Aorta (tissue), 5 donors: ENCODE measurements at regions not wholly inside any gene's neighbourhood (a gene's known extent, or its start where the extent isn't known, plus 50 kb on each side); places are given as distances from the start of the nearest gene placed in this dataset.

Experiments used
- ATAC-seq: fragments of 200-7000 bp; cut with Tn5 transposase; one replicate; pipeline ENCODE4 v1.9.1; 2022; ENCODE audit warnings: moderate library complexity; ENCODE audit not compliant: low FRiP score
- DNase-seq, 2 donors: peaks; one replicate each; pipeline ENCODE4 v3.0.0-alpha.2; 2020
- H3K27ac ChIP-seq, 2 donors: one replicate each; pipeline ENCODE4 v1.5.1; 2013; ENCODE audit warnings: low read length in 2 of 2, mild to moderate bottlenecking in 2 of 2, moderate library complexity in 2 of 2, control low read depth in 1 of 2, inconsistent platforms in 1 of 2, low read depth in 1 of 2
- H3K27me3 ChIP-seq, 2 donors: one replicate each; pipeline ENCODE4 v1.6.1; 2013; ENCODE audit warnings: control low read depth in 1 of 2, low read length in 1 of 2, mild to moderate bottlenecking in 1 of 2, moderate library complexity in 1 of 2; ENCODE audit not compliant: insufficient read depth in 2 of 2, control insufficient read depth in 1 of 2
- H3K36me3 ChIP-seq, 2 donors: one replicate each; pipeline ENCODE4 v1.6.1; 2013; ENCODE audit warnings: control low read depth in 1 of 2, low read length in 1 of 2, mild to moderate bottlenecking in 1 of 2; ENCODE audit not compliant: insufficient read depth in 2 of 2, control insufficient read depth in 1 of 2
- H3K4me1 ChIP-seq, 2 donors: one replicate each; pipeline ENCODE4 v1.6.1; 2013; ENCODE audit warnings: low read length in 2 of 2, control low read depth in 1 of 2, mild to moderate bottlenecking in 1 of 2, moderate library complexity in 1 of 2; ENCODE audit not compliant: insufficient read depth in 2 of 2, control insufficient read depth in 1 of 2
- H3K4me3 ChIP-seq, 2 donors: one replicate each; pipeline ENCODE4 v1.5.1; 2013; ENCODE audit warnings: low read length in 2 of 2, control low read depth in 1 of 2, mild to moderate bottlenecking in 1 of 2
- H3K9me3 ChIP-seq: one replicate; pipeline ENCODE4 v1.6.1; 2013; ENCODE audit warnings: mild to moderate bottlenecking, low read length; ENCODE audit not compliant: control insufficient read depth
- WGBS, 2 donors: extraction: QIAGEN DNeasy Blood & Tissue Kit; methylation state at CpG; one replicate each; pipeline ENCODE4 v1.1.7; 2013; 5-methylcytosine and 5-hydroxymethylcytosine counted together
- intact Hi-C, 2 donors: fragments of 100-400 bp; cut with DNase I; formaldehyde crosslinking; loops; one replicate each; pipeline versions ENCODE4 v1.14.2 to v1.15.0; 2022
- donor health status: healthy with polysubstance abuse.
- donor health status: Bipolar disorder and iron deficiency.
- donor health status: DM: no; HTN: no; CAD: no.
- donor health status: DM: no; HTN: no; CAD: no.
- donor health status: DM: yes; HTN: yes; CAD: no.

GRCh38 chr2:236858661-236859060 is 227.0 kb upstream of the COPS8 start:
- Histone ChIP-seq H3K27me3 (no peaks in the 10 kb centered on the region), H3K4me3 (no peak overlapping the region), H3K27ac (no peak overlapping the region), H3K9me3 (no peaks in the 10 kb centered on the region), H3K36me3 (no peaks in the 10 kb centered on the region), H3K4me1 (no peaks in the 10 kb centered on the region)
- intact Hi-C loops, result no loop called here
- 75 to 77% methylated on average over 5 of the region's 5 CpGs for WGBS, 2 donors
- DNase-seq (no peak), ATAC-seq (no peak)

- DNase-seq, result no peak
- H3K4me1 ChIP-seq, result no peaks in the 10 kb centered on the region
- 92% methylated on average over 7 of the region's 7 CpGs for WGBS, 2 donors
- no peaks in the 10 kb centered on the region for H3K36me3 ChIP-seq
- no peak overlapping the region for H3K27ac ChIP-seq
- no peak for ATAC-seq
- intact Hi-C loops, result no loop called here
- no peaks in the 10 kb centered on the region for H3K27me3 ChIP-seq
- no peak overlapping the region for H3K4me3 ChIP-seq
- no peaks in the 10 kb centered on the region for H3K9me3 ChIP-seq
These were observed 225.8 kb upstream of the COPS8 start for GRCh38 chr2:236859908-236860307.

GRCh38 chr2:236861196-236861875 is 224.4 kb upstream of the COPS8 start:
- Histone ChIP-seq H3K36me3 (no peaks in the 10 kb centered on the region), H3K4me1 (no peaks in the 10 kb centered on the region), H3K27me3 (no peaks in the 10 kb centered on the region), H3K27ac (no peak overlapping the region), H3K4me3 (no peak overlapping the region), H3K9me3 (no peaks in the 10 kb centered on the region)
- intact Hi-C loops, result no loop called here
- WGBS, 2 donors, result 93 to 96% methylated on average over 8 of the region's 8 CpGs
- ATAC-seq (no peak), DNase-seq (no peak)

- Histone ChIP-seq H3K4me3 (no peak overlapping the region), H3K27me3 (no peaks in the 10 kb centered on the region), H3K36me3 (no peaks in the 10 kb centered on the region), H3K27ac (no peak overlapping the region), H3K9me3 (no peaks in the 10 kb centered on the region), H3K4me1 (no peaks in the 10 kb centered on the region)
- ATAC-seq (no peak), DNase-seq (no peak)
- 94% methylated on average over 2 of the region's 2 CpGs for WGBS, 2 donors
- intact Hi-C loops, result no loop called here
These were observed 223.7 kb upstream of the COPS8 start for GRCh38 chr2:236861944-236862343.

GRCh38 chr2:236862526-236862925 is 223.2 kb upstream of the COPS8 start:
- H3K9me3 ChIP-seq, result no peaks in the 10 kb centered on the region
- H3K4me3 ChIP-seq, result no peak overlapping the region
- H3K36me3 ChIP-seq, result no peaks in the 10 kb centered on the region
- 94 to 97% methylated on average over 2 of the region's 2 CpGs for WGBS, 2 donors
- no peak overlapping the region for H3K27ac ChIP-seq
- no peaks in the 10 kb centered on the region for H3K4me1 ChIP-seq
- ATAC-seq, result no peak
- intact Hi-C loops, result no loop called here
- no peak for DNase-seq
- H3K27me3 ChIP-seq, result no peaks in the 10 kb centered on the region

GRCh38 chr2:236862961-236863728 is 222.5 kb upstream of the COPS8 start:
- Histone ChIP-seq H3K27ac (no peak overlapping the region), H3K4me1 (no peaks in the 10 kb centered on the region), H3K27me3 (no peaks in the 10 kb centered on the region), H3K4me3 (no peak overlapping the region), H3K36me3 (no peaks in the 10 kb centered on the region), H3K9me3 (no peaks in the 10 kb centered on the region)
- intact Hi-C loops, result no loop called here
- ATAC-seq (no peak), DNase-seq (no peak)
- whole genome bisulfite sequencing, 2 donors, result 90 to 92% methylated on average over 9 of the region's 9 CpGs

- Histone ChIP-seq H3K27me3 (no peaks in the 10 kb centered on the region), H3K9me3 (no peaks in the 10 kb centered on the region), H3K36me3 (no peaks in the 10 kb centered on the region), H3K4me1 (no peaks in the 10 kb centered on the region), H3K4me3 (no peak overlapping the region), H3K27ac (no peak overlapping the region)
- intact Hi-C loops, result no loop called here
- ATAC-seq (no peak), DNase-seq (no peak)
- 94 to 98% methylated on average over 5 of the region's 5 CpGs for WGBS, 2 donors
These were observed 222.0 kb upstream of the COPS8 start for GRCh38 chr2:236863729-236864126.

- ATAC-seq (no peak), DNase-seq (no peak)
- Histone ChIP-seq H3K4me3 (no peak overlapping the region), H3K36me3 (no peaks in the 10 kb centered on the region), H3K27ac (no peak overlapping the region), H3K4me1 (no peaks in the 10 kb centered on the region), H3K27me3 (no peaks in the 10 kb centered on the region), H3K9me3 (no peaks in the 10 kb centered on the region)
- intact Hi-C loops, result no loop called here
- 98 to 100% methylated on average over 2 of the region's 2 CpGs for WGBS, 2 donors
These were observed 220.6 kb upstream of the COPS8 start for GRCh38 chr2:236865052-236865451.
